GM18867 (cell line): ENCODE measurements at regions not wholly inside any gene's neighbourhood (a gene's known extent, or its start where the extent isn't known, plus 50 kb on each side); places are given as distances from the start of the nearest gene placed in this dataset.

ENCODE experiments used
- ATAC-seq: cut with Tn5 transposase; IDR thresholded peaks from one replicate; pipeline ENCODE4 v1.9.1; 2021; ENCODE audit warnings: mild to moderate bottlenecking, moderate library complexity; ENCODE audit not compliant: unreplicated experiment

GRCh38 chr13:85316506-85317025, 482.7 kb downstream of the SLITRK6 start:
- no peak for ATAC-seq

- no peak for ATAC-seq
These were observed 484.5 kb downstream of the SLITRK6 start for GRCh38 chr13:85314686-85315085.

- ATAC-seq: no peak
These were observed 485.3 kb downstream of the SLITRK6 start for GRCh38 chr13:85313761-85314503.

GRCh38 chr13:85312071-85312470, 487.1 kb downstream of the SLITRK6 start:
- no peak for ATAC-seq

GRCh38 chr13:85303630-85304029, 495.6 kb downstream of the SLITRK6 start:
- no peak for ATAC-seq

- ATAC-seq: no peak
These were observed 500.8 kb downstream of the SLITRK6 start for GRCh38 chr13:85298387-85298924.

GRCh38 chr13:85288698-85289097, 510.5 kb downstream of the SLITRK6 start:
- ATAC-seq: no peak

- no peak for ATAC-seq
These were observed 511.7 kb downstream of the SLITRK6 start for GRCh38 chr13:85287528-85287927.

GRCh38 chr13:85286081-85286480, 513.1 kb downstream of the SLITRK6 start:
- no peak for ATAC-seq

GRCh38 chr13:85284349-85284748, 514.9 kb downstream of the SLITRK6 start:
- no peak for ATAC-seq

GRCh38 chr13:85283408-85283807, 515.8 kb downstream of the SLITRK6 start:
- no peak for ATAC-seq

GRCh38 chr13:85282876-85283275, 516.3 kb downstream of the SLITRK6 start:
- ATAC-seq: no peak

GRCh38 chr13:85278851-85279250, 520.4 kb downstream of the SLITRK6 start:
- ATAC-seq: no peak

GRCh38 chr13:85277748-85278147, 521.5 kb downstream of the SLITRK6 start:
- ATAC-seq: no peak

GRCh38 chr13:85266771-85267170, 532.4 kb downstream of the SLITRK6 start:
- ATAC-seq: no peak

- no peak for ATAC-seq
These were observed 532.9 kb downstream of the SLITRK6 start for GRCh38 chr13:85266331-85266730.

GRCh38 chr13:85265296-85265695, 533.9 kb downstream of the SLITRK6 start:
- ATAC-seq: no peak

- no peak for ATAC-seq
These were observed 536.7 kb downstream of the SLITRK6 start for GRCh38 chr13:85262499-85262898.

GRCh38 chr13:85261757-85262346, 537.4 kb downstream of the SLITRK6 start:
- ATAC-seq: no peak

- no peak for ATAC-seq
These were observed 538.3 kb downstream of the SLITRK6 start for GRCh38 chr13:85260896-85261295.

- no peak for ATAC-seq
These were observed 543.2 kb downstream of the SLITRK6 start for GRCh38 chr13:85255978-85256377.

GRCh38 chr13:85254641-85255040, 544.6 kb downstream of the SLITRK6 start:
- ATAC-seq: no peak
